Prostate gland (tissue), 2 donors: ENCODE measurements at regions not wholly inside any gene's neighbourhood (a gene's known extent, or its start where the extent isn't known, plus 50 kb on each side); places are given as distances from the start of the nearest gene placed in this dataset.
"Not testable (repeated sequence)": the region's sequence is repeated elsewhere in the genome, so short reads cannot be mapped to it uniquely, and the experiment has no call there.

Experiments used
- DNase-seq: peaks from one replicate; pipeline ENCODE4 v3.0.0-alpha.2; 2019; ENCODE audit warnings: low spot score
- H3K27ac ChIP-seq, 2 donors: fragments of 200-600 bp; sonication (generic); 2 replicates each; pipeline ENCODE4 v1.5.1; 2017 to 2019
- H3K27me3 ChIP-seq: fragments of 200-600 bp; sonication (generic); replicated peaks from 2 replicates; pipeline ENCODE4 v1.5.1; 2019; ENCODE audit not compliant: insufficient read depth
- H3K36me3 ChIP-seq, 2 donors: fragments of 200-600 bp; sonication (generic); 1 replicate in 1 of 2; 2 replicates in 1 of 2; pipeline versions ENCODE4 v1.5.1 to v1.8.1; 2017 to 2019
- H3K4me1 ChIP-seq: fragments of 200-600 bp; sonication (generic); replicated peaks from 2 replicates; pipeline ENCODE4 v1.5.1; 2019
- H3K4me3 ChIP-seq, 2 donors: fragments of 200-600 bp; sonication (generic); 2 replicates each; pipeline ENCODE4 v1.5.1; 2017 to 2019
- H3K9me3 ChIP-seq: fragments of 200-600 bp; sonication (generic); 2 replicates; pipeline ENCODE4 v1.5.1; 2017
- POLR2A ChIP-seq: fragments of 450-650 bp; IDR thresholded peaks from one replicate; pipeline ENCODE4 v1.6.1; 2016; ENCODE audit warnings: antibody characterized with exemption, mild to moderate bottlenecking
- POLR2AphosphoS5 ChIP-seq: sonication (generic); formaldehyde crosslinking; IDR thresholded peaks from one replicate; pipeline ENCODE4 v1.6.1; 2017; ENCODE audit warnings: antibody characterized with exemption
- WGBS: methylation state at CpG from one replicate; pipeline ENCODE4 v1.1.5; 2018; 5-methylcytosine and 5-hydroxymethylcytosine counted together
- intact Hi-C: fragments of 100-400 bp; cut with DNase I; formaldehyde crosslinking; loops from one replicate; pipeline ENCODE4 v1.14.2; 2022
- TF ChIP-seq, protein P1 (sequence below), 4 experiments: fragments of 200-600 bp in 2 of 4; fragments of 450-650 bp in 2 of 4; sonication (generic) in 2 of 4; IDR thresholded peaks; 1 replicate in 3 of 4; 2 replicates in 1 of 4; pipeline ENCODE4 v1.5.1; 2016 to 2019; ENCODE audit warnings: antibody characterized with exemption in 4 of 4, mild to moderate bottlenecking in 2 of 4, moderate library complexity in 2 of 4

DNA sequence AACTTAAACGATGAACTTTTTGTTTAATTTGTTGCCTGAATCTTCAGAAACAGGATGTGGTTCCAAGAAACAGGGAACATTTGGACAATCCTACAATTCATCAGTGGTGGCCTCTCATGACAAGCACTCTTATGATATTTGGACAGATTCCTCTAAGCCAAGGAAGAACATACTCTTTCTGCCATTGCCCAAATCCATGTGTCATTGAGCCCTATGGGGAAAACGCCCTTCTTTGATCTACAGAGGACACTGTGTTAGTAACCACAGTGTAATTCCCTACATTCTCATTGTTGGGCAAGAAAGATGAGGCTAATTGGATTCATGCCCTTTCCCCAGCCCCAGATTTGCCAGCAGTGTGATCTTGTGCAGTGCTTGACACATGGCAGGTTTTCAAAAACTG is 167.7 kb upstream of the PTCH1 start:
- DNase-seq = no peak
- TF ChIP-seq, protein P1, sequence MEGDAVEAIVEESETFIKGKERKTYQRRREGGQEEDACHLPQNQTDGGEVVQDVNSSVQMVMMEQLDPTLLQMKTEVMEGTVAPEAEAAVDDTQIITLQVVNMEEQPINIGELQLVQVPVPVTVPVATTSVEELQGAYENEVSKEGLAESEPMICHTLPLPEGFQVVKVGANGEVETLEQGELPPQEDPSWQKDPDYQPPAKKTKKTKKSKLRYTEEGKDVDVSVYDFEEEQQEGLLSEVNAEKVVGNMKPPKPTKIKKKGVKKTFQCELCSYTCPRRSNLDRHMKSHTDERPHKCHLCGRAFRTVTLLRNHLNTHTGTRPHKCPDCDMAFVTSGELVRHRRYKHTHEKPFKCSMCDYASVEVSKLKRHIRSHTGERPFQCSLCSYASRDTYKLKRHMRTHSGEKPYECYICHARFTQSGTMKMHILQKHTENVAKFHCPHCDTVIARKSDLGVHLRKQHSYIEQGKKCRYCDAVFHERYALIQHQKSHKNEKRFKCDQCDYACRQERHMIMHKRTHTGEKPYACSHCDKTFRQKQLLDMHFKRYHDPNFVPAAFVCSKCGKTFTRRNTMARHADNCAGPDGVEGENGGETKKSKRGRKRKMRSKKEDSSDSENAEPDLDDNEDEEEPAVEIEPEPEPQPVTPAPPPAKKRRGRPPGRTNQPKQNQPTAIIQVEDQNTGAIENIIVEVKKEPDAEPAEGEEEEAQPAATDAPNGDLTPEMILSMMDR (IDR thresholded peaks at IDR 0.05) = no peak
- TF ChIP-seq POLR2AphosphoS5 (no peak), POLR2A (no peak)
- H3K27ac ChIP-seq = no peak overlapping the region
- intact Hi-C loops = no loop called here
- H3K4me3 ChIP-seq = no peak overlapping the region
- no peaks in the 10 kb centered on the region for H3K36me3 ChIP-seq
- no peaks in the 10 kb centered on the region for H3K4me1 ChIP-seq
- whole genome bisulfite sequencing = 87% methylated on average over 2 of the region's 2 CpGs
- no peaks in the 10 kb centered on the region for H3K27me3 ChIP-seq
- no peaks in the 10 kb centered on the region for H3K9me3 ChIP-seq

GRCh38 chr9:95680306-95680705 is 163.5 kb upstream of the PTCH1 start:
- H3K4me3 ChIP-seq, H3K27ac ChIP-seq, H3K27me3 ChIP-seq, H3K36me3 ChIP-seq, H3K9me3 ChIP-seq, intact Hi-C loops, H3K4me1 ChIP-seq, DNase-seq: not testable (repeated sequence)
- 93% methylated on average over 14 of the region's 26 CpGs for WGBS

GRCh38 chr9:95679874-95680273 is 163.1 kb upstream of the PTCH1 start:
- Histone ChIP-seq H3K36me3 (no peaks in the 10 kb centered on the region), H3K4me3 (no peak overlapping the region), H3K27ac (no peak overlapping the region), H3K4me1 (no peaks in the 10 kb centered on the region), H3K9me3 (no peaks in the 10 kb centered on the region), H3K27me3 (no peaks in the 10 kb centered on the region)
- intact Hi-C loops = no loop called here
- 95% methylated on average over 8 of the region's 8 CpGs for WGBS
- no peak for TF ChIP-seq POLR2AphosphoS5
- no peak for DNase-seq

DNA sequence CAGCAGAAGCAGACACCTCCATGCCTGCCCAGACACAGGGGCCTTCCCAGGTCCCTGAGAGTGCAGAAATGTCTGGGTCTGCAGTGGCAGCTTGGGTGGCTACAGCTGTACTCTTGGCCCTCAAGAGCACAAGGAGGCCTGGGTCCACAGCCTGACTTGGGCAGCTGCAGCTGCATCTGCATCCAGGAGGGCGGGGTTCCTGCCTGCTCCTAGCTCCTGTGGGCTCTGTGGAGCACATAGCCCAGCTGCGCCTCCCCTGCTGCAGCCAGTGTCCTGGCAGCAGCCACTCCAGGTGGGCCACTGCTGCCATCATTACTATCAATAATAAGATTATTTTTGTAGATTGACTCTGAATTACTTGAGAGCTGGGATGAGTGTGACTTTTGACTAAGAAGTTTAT is 162.0 kb upstream of the PTCH1 start:
- intact Hi-C loops = no loop called here
- 95% methylated on average over 2 of the region's 2 CpGs for WGBS

GRCh38 chr9:95670122-95670521 is 153.4 kb upstream of the PTCH1 start:
- Histone ChIP-seq H3K4me3 (no peak overlapping the region), H3K9me3 (no peaks in the 10 kb centered on the region), H3K36me3 (no peaks in the 10 kb centered on the region), H3K27ac (no peak overlapping the region), H3K27me3 (no peaks in the 10 kb centered on the region), H3K4me1 (no peaks in the 10 kb centered on the region)
- no peak for DNase-seq
- intact Hi-C loops = no loop called here
- 57% methylated on average over 15 of the region's 15 CpGs for WGBS
- TF ChIP-seq, protein P1 (IDR thresholded peaks at IDR 0.05) = no peak
- TF ChIP-seq POLR2AphosphoS5 (no peak), POLR2A (no peak)

More for the DNA sequence above, 162.0 kb upstream of the PTCH1 start:
- no peaks in the 10 kb centered on the region for H3K36me3 ChIP-seq
- no peak overlapping the region for H3K27ac ChIP-seq
- DNase-seq = no peak
- no peak for TF ChIP-seq POLR2A
- no peak for TF ChIP-seq POLR2AphosphoS5
- TF ChIP-seq, protein P1 (IDR thresholded peaks at IDR 0.05) = no peak
- no peaks in the 10 kb centered on the region for H3K27me3 ChIP-seq
- no peak overlapping the region for H3K4me3 ChIP-seq
- no peaks in the 10 kb centered on the region for H3K4me1 ChIP-seq
- H3K9me3 ChIP-seq = no peaks in the 10 kb centered on the region

- TF ChIP-seq, protein P1 (IDR thresholded peaks at IDR 0.05) = no peak
- no peak for TF ChIP-seq POLR2A
- TF ChIP-seq POLR2AphosphoS5 = no peak
- DNase-seq = no peak
- Histone ChIP-seq H3K27ac (no peak overlapping the region), H3K9me3 (no peaks in the 10 kb centered on the region), H3K4me1 (no peaks in the 10 kb centered on the region), H3K4me3 (no peak overlapping the region), H3K27me3 (no peaks in the 10 kb centered on the region), H3K36me3 (no peaks in the 10 kb centered on the region)
- 84% methylated on average over 7 of the region's 7 CpGs for WGBS
- intact Hi-C loops = no loop called here
Measured at GRCh38 chr9:95669253-95669652, 152.5 kb upstream of the PTCH1 start.
